Fibroblast of lung (primary cell): ENCODE measurements at regions not wholly inside any gene's neighbourhood (a gene's known extent, or its start where the extent isn't known, plus 50 kb on each side); places are given as distances from the start of the nearest gene placed in this dataset.

Experiments
- DNase-seq, 2 donors: peaks; one replicate each; pipeline versions ENCODE4 v3.0.0 to v3.0.0-alpha.2; 2010; ENCODE audit warnings: low read depth in 2 of 2
- H2AFZ ChIP-seq: 2 replicates; pipeline ENCODE4 v1.5.1; 2012; ENCODE audit warnings: low read length, control low read depth, inconsistent platforms
- H3K27ac ChIP-seq: 2 replicates; pipeline ENCODE4 v1.5.1; 2011; ENCODE audit warnings: low read length, control low read depth; ENCODE audit not compliant: insufficient read depth
- H3K27me3 ChIP-seq: 2 replicates; pipeline ENCODE4 v1.5.1; 2011; ENCODE audit warnings: mild to moderate bottlenecking, low read length; ENCODE audit not compliant: control insufficient read depth, insufficient read depth
- H3K36me3 ChIP-seq: 2 replicates; pipeline ENCODE4 v1.5.1; 2011; ENCODE audit warnings: low read length; ENCODE audit not compliant: control insufficient read depth, insufficient read depth
- H3K4me1 ChIP-seq: 2 replicates; pipeline ENCODE4 v1.5.1; 2011; ENCODE audit warnings: low read length; ENCODE audit not compliant: control insufficient read depth, insufficient read depth; ENCODE audit errors: extremely low read depth
- H3K4me2 ChIP-seq: 2 replicates; pipeline ENCODE4 v1.5.1; 2011; ENCODE audit warnings: low read length, control low read depth; ENCODE audit not compliant: insufficient read depth; ENCODE audit errors: extremely low read depth
- H3K4me3 ChIP-seq, 4 experiments: fragments of 200-600 bp in 1 of 4; sonication (generic) in 1 of 4; replicated peaks in 1 of 4; 2 replicates each; pipeline ENCODE4 v1.5.1; 2011 to 2016; ENCODE audit warnings: low read length in 4 of 4, low read depth in 3 of 4, mild to moderate bottlenecking in 3 of 4, control low read depth in 2 of 4, inconsistent platforms in 1 of 4, mixed read lengths in 1 of 4; ENCODE audit not compliant: insufficient read depth in 1 of 4; ENCODE audit errors: control extremely low read depth in 1 of 4
- H3K79me2 ChIP-seq: 2 replicates; pipeline ENCODE4 v1.5.1; 2012; ENCODE audit warnings: mild to moderate bottlenecking, low read length, inconsistent platforms; ENCODE audit not compliant: control insufficient read depth, insufficient read depth
- H3K9ac ChIP-seq: 2 replicates; pipeline ENCODE4 v1.5.1; 2011; ENCODE audit warnings: mild to moderate bottlenecking, low read length, control low read depth; ENCODE audit not compliant: insufficient read depth
- H3K9me3 ChIP-seq: 2 replicates; pipeline ENCODE4 v1.5.1; 2012; ENCODE audit warnings: low read depth, low read length; ENCODE audit not compliant: control insufficient read depth, insufficient read depth
- H4K20me1 ChIP-seq: 2 replicates; pipeline ENCODE4 v1.5.1; 2011; ENCODE audit warnings: low read length; ENCODE audit not compliant: control insufficient read depth, insufficient read depth; ENCODE audit errors: extremely low read depth
- EZH2 ChIP-seq: IDR thresholded peaks from 2 replicates; pipeline ENCODE4 v1.5.1; 2012; ENCODE audit warnings: low read length, control low read depth, mild to moderate bottlenecking; ENCODE audit errors: missing control alignments
- TF ChIP-seq, protein P1 (sequence below), 2 donors: IDR thresholded peaks in 1 of 2; conservative IDR thresholded peaks in 1 of 2; 1 replicate in 1 of 2; 2 replicates in 1 of 2; pipeline ENCODE4 v1.5.1; 2011 to 2012; ENCODE audit warnings: low read length in 2 of 2, control low read depth in 1 of 2, inconsistent platforms in 1 of 2, low read depth in 1 of 2, mild to moderate bottlenecking in 1 of 2

DNA sequence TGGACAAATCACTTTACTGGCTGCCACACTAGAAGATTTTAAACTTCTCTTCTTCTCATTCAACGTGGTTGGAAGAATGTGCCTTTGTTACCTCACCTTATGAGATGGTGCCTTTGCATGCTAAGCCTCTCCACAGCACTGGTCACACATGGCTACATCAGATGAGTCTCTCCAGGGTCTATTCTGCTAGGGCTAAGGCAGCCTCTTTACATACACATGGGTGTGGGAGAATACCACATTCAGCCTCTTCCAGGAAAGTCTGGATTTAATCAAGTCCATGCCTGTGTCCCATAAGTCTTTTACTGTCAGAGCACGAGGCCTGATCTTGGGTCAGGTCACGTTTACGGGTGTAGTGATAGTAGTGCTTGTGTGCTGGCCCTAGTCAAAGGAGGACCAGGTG lies 701.5 kb downstream of the SORCS3 start:
- no peaks in the 10 kb centered on the region for H3K36me3 ChIP-seq
- H3K27ac ChIP-seq, result no peak overlapping the region
- no peaks in the 10 kb centered on the region for H3K4me1 ChIP-seq
- TF ChIP-seq EZH2, result no peak
- no peak overlapping the region for H2AFZ ChIP-seq
- H3K27me3 ChIP-seq, result no peaks in the 10 kb centered on the region
- no peaks in the 10 kb centered on the region for H4K20me1 ChIP-seq
- H3K9ac ChIP-seq, result no peak overlapping the region
- no peak overlapping the region for H3K4me3 ChIP-seq
- no peak overlapping the region for H3K4me2 ChIP-seq
- H3K79me2 ChIP-seq, result no peaks in the 10 kb centered on the region
- DNase-seq, result no peak
- no peaks in the 10 kb centered on the region for H3K9me3 ChIP-seq

DNA sequence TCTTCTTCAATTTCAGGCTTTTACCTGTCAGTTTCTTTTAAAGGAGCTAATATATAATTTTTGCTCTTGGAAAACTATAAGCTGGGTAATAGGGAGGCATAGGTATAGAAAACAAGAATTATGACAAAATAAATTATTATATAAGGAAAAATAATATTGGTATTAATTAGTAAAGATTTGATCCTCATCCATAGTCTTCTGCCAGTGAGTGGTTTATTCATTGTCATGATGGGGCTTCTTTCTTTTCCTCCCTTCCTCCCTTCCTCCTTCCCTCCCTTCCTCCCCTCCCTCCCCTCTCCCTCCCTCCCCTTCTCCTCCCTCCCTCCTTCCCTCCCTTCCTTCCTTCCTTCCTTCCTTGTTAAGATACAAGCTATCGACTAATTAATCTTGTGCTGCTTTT lies 698.6 kb downstream of the SORCS3 start:
- no peaks in the 10 kb centered on the region for H4K20me1 ChIP-seq
- H3K36me3 ChIP-seq, result no peaks in the 10 kb centered on the region
- TF ChIP-seq EZH2, result no peak
- TF ChIP-seq, protein P1, sequence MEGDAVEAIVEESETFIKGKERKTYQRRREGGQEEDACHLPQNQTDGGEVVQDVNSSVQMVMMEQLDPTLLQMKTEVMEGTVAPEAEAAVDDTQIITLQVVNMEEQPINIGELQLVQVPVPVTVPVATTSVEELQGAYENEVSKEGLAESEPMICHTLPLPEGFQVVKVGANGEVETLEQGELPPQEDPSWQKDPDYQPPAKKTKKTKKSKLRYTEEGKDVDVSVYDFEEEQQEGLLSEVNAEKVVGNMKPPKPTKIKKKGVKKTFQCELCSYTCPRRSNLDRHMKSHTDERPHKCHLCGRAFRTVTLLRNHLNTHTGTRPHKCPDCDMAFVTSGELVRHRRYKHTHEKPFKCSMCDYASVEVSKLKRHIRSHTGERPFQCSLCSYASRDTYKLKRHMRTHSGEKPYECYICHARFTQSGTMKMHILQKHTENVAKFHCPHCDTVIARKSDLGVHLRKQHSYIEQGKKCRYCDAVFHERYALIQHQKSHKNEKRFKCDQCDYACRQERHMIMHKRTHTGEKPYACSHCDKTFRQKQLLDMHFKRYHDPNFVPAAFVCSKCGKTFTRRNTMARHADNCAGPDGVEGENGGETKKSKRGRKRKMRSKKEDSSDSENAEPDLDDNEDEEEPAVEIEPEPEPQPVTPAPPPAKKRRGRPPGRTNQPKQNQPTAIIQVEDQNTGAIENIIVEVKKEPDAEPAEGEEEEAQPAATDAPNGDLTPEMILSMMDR (conservative IDR thresholded peaks at IDR 0.05 in 1 of 2, IDR thresholded peaks at IDR 0.05 in 1 of 2; ENCODE audit: low read depth in 1 of 2, low read length in 2 of 2), result no peak
- H3K4me1 ChIP-seq, result no peaks in the 10 kb centered on the region
- no peak overlapping the region for H3K9ac ChIP-seq
- no peak for DNase-seq
- no peak overlapping the region for H2AFZ ChIP-seq
- no peaks in the 10 kb centered on the region for H3K9me3 ChIP-seq
- H3K27ac ChIP-seq, result no peak overlapping the region
- H3K4me2 ChIP-seq, result no peak overlapping the region
- H3K27me3 ChIP-seq, result no peaks in the 10 kb centered on the region
- no peak overlapping the region for H3K4me3 ChIP-seq
- H3K79me2 ChIP-seq, result no peaks in the 10 kb centered on the region

DNA sequence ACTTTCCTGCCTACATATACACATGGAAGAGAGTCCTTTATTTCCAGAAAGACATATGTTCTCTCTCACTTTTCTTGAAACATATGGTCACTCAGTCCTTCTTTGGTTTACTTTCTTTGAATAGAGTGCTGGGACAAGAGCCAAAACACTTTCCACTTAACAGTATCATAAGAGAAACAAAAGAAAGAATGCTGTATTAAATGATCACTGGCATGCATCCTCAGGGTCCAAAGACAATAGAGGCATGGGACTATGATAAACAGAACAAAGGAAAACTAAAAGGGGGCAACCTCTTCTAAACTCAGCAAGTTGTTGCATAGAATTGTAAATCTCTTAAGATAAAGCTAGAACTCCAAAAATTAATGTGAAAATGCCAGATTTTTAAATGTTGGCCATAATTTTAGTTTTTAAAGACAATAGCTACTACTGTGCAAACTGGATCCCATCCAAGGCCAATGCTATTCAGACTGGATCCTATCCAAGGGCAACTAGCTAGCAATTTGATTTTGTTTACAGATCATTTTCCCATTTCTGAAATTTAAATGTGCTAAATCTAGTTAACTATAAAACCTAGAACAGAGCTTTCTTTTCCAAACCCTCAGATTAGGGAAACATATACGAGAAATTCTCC lies 687.5 kb downstream of the SORCS3 start:
- Histone ChIP-seq H3K9ac (no peak overlapping the region), H4K20me1 (no peaks in the 10 kb centered on the region), H3K9me3 (no peaks in the 10 kb centered on the region), H2AFZ (no peak overlapping the region), H3K4me2 (no peak overlapping the region), H3K27me3 (no peaks in the 10 kb centered on the region), H3K27ac (no peak overlapping the region), H3K4me1 (no peaks in the 10 kb centered on the region), H3K79me2 (no peaks in the 10 kb centered on the region), H3K4me3 (no peak overlapping the region), H3K36me3 (no peaks in the 10 kb centered on the region)
- DNase-seq, result peak in 1 of 2 donors; percentile 58
- TF ChIP-seq, protein P1 (conservative IDR thresholded peaks at IDR 0.05 in 1 of 2, IDR thresholded peaks at IDR 0.05 in 1 of 2; ENCODE audit: low read depth in 1 of 2, low read length in 2 of 2), result no peak
- no peak for TF ChIP-seq EZH2
